HG02938 (cell line): ENCODE measurements at regions not wholly inside any gene's neighbourhood (a gene's known extent, or its start where the extent isn't known, plus 50 kb on each side); places are given as distances from the start of the nearest gene placed in this dataset.
"Not testable (repeated sequence)": the region's sequence is repeated elsewhere in the genome, so short reads cannot be mapped to it uniquely, and the experiment has no call there.

Experiments
- ATAC-seq: cut with Tn5 transposase; IDR thresholded peaks from one replicate; pipeline ENCODE4 v1.9.1; 2021; ENCODE audit warnings: mild to moderate bottlenecking, moderate library complexity; ENCODE audit not compliant: unreplicated experiment

- ATAC-seq, result no peak
These were observed 357.5 kb upstream of the SFSWAP start for GRCh38 chr12:131353376-131353775.

DNA sequence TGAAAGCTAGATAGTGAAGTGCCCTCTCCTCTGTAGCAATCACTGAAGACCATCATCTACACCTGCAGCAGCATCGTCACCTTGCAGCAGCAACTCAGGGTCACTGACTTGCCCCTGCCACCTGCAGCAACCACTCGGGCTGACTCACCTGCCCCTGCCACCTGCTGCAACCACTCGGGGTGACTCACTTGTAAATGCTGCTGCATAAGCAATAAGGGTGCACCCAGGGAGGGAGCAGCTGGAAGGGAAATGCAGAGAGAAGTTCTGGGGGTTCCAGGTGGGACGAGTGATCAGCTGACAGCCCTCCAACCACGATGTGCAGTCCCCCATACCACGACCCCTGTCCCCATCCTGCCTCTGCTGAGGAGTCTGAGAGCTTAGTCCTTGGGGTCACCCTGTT, 357.1 kb upstream of the SFSWAP start:
- no peak for ATAC-seq

DNA sequence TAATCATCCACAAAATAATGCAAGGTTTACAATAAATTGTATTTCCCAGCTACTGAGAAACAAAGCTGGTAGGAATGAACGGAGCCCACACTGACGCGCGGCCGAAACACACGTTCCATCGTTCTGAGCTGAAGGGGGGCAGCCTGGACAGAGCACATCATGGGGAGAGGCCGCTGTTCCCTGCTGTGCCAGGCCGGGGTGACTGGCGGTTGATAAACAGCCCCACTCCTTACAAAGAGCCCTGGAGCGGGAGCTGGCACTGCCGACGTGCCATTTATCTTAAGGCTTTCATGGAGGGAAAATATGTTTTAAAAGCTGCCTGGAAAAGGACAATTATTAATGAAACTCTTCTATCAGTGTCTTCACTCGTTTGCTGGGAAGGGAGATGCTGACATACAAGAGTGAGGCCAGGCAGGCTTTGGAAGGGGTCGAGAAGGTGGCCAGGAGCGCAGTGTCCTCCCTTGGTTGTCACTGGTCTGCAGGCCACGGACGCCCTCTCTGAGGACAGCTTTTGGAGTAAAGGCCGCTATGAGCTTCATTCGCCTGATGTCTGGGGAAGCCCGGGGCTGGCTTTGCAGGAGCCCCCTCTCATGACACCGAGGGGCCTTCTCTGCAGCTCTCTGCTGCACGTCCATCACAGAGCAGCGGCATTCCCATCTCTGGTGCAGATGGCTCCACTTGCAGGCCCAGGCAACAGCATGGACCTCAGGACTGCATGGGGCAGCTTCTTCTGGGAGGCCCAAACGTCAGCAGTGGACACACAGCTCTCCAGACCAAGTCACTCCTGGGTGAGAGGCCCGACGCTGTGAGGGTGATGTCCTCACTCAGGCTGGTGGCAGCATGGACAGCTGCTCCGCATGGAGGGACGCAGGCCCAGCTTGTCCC, 355.3 kb upstream of the SFSWAP start:
- ATAC-seq, result no peak

DNA sequence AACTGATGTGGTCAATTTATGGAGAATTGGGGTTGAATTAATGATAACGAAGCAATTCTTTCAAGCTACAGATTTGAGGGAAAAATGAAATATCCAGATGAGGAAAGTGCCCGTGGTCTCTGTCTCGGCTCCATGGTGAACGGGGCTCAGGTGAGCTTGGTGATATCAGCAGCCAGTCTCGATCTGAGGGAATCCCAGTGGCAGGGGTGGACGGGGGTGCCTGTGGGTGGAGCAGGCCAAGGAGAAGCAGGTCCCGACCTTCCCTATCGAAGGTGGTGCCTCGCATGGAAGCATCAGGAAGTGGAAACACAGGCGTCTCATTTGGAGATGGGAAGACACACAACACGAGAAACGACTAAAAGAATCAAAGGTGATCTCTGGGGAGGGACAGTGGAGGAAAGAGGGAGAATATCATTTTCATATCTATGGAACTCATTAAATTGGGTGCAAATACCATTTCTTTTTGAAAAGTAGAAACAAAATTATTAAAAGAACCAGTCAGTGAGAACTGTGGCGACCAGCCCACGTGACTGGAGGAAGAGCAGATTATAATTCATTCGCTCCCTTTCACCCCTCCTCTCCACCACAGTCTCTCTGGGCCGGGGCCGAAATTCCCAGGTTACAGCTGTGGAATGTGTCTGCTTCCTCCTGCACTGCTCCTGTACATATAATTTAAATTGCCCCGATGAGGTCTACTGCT, 354.3 kb upstream of the SFSWAP start:
- ATAC-seq, result no peak

DNA sequence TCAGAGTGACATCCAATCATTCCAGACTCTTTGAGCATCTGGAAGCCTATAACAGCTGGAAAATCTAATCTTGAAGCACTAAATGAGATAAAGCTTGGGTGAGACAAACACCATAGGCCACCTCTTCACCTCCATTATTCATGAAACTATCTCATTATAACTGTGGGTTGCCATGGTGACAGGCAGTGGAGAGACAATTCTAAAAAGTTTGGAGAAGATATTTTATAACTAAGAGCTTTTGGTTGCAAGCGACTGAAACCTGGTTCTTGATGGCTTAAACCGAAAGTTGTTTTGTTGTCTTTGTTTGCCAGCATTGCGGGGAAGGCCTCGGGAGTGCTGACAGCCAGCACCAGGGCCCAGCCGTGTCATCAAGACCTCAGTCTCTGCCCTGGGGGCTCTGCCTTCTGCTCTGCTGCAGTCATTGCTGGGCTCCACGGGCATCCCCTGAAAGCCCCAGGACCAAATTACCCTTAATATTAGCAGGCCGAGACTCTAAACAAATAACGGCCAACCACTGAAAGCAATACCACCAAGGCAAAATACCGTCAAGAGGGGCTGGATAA, 353.6 kb upstream of the SFSWAP start:
- ATAC-seq, result no peak

GRCh38 chr12:131357920-131358319, 353.0 kb upstream of the SFSWAP start:
- ATAC-seq, result no peak

DNA sequence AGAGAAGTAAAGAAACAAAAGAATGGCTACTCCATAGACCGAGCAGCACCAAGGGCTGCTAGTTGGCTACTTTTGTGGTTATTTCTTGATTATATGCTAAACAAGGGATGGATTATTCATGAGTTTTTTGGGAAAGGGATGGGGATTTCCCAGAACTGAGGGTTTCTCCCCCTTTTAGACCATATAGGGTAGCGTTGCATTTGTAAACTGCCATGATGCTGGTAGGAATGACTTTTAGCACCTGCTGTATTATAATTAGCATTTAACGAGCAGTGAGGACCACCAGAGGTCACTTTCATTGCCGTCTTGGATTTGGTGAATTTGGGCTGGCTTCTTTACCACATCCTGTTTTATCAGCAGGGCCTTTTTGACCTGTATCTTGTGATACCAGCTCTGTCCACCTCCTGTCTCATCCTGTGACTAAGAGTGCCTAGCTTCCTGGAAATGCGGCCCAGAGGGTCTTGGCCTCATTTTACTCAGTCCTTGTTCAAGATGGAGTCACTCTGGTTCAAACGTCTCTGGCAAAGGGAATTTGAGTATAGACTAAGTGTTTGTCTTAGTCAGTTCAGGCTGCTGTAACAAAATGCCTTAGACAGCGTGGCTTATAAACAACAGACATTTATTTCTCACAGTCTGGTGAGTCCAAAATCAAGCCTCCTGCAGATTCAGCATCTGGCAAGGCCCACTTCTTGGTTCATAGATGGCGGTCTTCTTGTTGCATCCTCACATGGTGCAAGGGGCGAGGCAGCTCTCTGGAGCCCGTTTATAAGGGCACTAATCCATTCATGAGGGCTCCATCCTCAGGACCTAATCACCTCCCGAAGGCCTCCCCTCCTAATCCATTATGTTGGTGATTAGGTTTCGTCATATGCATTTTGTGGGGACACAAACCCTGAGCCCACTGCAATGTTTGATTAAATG, 348.3 kb upstream of the SFSWAP start:
- no peak for ATAC-seq

- ATAC-seq, result no peak
These were observed 347.5 kb upstream of the SFSWAP start for GRCh38 chr12:131363393-131363792.

DNA sequence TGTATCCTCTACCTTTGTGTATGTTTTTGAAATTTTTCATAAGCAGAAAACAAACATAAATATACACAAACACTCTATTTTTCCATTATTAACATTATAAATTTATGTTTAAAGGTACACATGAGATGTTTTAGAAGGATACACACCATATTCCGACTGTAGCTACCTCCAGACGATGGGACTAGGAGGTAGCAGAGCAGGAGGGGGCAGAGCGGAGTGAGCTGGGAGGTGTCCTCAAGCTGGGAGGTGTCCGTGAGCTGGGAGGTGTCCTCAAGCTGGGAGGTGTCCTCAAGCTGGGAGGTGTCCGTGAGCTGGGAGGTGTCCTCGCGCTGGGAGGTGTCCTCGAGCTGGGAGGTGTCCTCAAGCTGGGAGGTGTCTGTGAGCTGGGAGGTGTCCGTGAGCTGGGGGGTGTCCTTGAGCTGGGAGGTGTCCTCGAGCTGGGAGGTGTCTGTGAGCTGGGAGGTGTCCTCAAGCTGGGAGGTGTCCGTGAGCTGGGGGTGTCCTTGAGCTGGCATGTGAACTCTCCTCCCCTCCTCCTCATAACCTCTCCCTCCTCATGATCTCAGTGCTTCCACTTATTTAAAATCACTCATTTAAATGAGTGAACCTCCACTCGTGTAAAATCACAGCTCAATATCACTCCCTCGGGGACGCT, 346.9 kb upstream of the SFSWAP start:
- no peak for ATAC-seq

GRCh38 chr12:131364903-131365820, 345.7 kb upstream of the SFSWAP start:
- ATAC-seq, result no peak

- ATAC-seq, result no peak
These were observed 345.0 kb upstream of the SFSWAP start for GRCh38 chr12:131365821-131366260.

- no peak for ATAC-seq
These were observed 344.5 kb upstream of the SFSWAP start for GRCh38 chr12:131366261-131366871.

GRCh38 chr12:131367067-131367982, 343.6 kb upstream of the SFSWAP start:
- not testable (repeated sequence) for ATAC-seq

DNA sequence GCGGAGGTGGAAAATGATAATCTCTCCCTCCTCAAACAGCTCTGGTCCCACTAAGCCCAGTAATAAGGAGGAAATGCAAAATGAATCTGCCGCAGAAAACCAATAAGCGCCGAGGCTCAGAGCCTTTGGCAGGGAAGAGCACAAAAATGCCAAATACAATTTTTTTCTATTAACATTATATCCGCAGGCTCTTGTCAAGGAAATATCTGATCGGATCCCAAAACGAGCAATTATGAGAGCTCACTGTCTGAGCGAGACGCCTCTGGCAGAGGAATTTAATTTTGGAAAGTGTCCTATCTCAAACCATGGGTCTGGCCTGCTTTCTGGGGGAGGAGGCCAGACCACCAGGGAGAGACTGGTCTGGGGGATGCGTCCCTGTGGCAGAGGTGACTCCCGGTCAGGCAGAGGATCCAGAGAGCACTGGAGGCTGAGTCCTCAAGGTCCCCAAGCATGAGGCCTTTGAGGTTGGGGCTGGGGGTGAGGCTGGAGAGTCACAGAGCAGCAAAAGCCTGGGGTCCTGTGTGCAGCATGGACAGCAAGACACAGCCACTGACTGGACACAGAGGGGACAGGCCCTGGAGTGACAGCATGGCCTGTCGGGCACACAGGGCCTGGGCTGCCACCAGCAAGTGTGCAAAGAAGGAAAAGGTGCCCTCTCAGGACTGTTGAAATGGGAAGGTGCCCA, 342.8 kb upstream of the SFSWAP start:
- no peak for ATAC-seq

DNA sequence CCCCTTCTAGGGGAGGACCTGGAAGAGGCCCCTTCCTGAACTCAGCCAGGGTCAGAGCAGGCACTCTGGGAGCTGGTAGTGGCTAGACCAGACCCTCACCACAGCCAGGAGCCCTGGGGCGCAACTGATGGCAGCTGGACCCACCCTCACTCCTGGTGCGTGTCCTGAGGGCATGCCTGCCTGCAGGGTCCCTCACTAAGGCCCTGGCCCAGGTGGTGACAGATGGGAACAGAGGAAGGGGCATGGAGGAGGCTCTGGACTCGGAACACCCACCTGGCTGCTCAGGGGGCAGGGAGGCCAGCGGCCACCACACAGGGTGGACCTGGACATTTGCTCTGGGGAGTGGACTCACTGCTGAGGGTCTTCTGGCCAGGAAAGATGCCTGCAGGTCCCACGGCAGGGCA, 342.2 kb upstream of the SFSWAP start:
- ATAC-seq, result no peak

GRCh38 chr12:131369094-131369845, 341.6 kb upstream of the SFSWAP start:
- no peak for ATAC-seq
